ENCODE measurements at regions not wholly inside any gene's neighbourhood (a gene's known extent, or its start where the extent isn't known, plus 50 kb on each side); places are given as distances from the start of the nearest gene placed in this dataset.

DNA sequence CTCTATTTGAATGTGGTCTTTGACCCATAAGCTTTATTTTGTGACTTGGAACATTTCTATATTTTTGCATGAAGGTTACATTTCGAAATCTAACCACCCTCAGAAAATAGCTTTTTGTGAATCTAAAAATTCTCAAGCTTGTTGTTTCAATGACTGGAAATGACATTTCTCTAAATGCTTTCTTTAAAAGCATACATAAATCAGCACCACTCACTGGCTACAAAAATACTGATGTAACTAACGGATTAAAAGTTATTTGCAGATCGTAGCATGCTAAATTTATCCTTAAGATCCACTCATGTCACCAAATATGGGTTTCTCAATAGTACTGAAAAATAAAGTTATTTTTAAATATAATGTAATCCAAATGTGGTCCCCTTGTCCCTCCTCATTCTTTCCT is 55.2 kb upstream of the ACAN start (continued):
- TF ChIP-seq, protein P1, sequence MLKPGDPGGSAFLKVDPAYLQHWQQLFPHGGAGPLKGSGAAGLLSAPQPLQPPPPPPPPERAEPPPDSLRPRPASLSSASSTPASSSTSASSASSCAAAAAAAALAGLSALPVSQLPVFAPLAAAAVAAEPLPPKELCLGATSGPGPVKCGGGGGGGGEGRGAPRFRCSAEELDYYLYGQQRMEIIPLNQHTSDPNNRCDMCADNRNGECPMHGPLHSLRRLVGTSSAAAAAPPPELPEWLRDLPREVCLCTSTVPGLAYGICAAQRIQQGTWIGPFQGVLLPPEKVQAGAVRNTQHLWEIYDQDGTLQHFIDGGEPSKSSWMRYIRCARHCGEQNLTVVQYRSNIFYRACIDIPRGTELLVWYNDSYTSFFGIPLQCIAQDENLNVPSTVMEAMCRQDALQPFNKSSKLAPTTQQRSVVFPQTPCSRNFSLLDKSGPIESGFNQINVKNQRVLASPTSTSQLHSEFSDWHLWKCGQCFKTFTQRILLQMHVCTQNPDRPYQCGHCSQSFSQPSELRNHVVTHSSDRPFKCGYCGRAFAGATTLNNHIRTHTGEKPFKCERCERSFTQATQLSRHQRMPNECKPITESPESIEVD (tag by site-specific recombination; IDR thresholded peaks at IDR 0.05): no peak
- no peak for TF ChIP-seq MYNN (tag by site-specific recombination; IDR thresholded peaks at IDR 0.05; ENCODE audit: borderline replicate concordance)

DNA sequence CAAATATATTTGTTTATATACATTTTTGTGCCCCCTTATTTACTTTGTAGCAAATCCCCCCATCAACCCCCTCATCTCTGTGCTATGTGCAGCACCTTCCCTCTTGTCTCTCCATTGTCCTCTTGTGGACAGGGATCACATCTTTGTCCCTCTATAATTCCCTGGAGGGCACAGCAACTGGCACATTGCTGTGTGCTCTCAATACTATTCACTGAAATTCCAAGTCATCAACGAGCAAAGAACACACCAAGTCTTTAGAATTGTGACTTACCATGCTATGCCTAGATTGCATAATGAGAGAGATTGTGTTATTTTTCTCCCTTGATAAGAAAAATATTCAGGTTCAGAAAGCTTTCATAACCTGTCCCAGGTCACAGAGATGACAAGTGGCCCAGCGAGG is 54.6 kb upstream of the ACAN start:
- Histone ChIP-seq H3K4me3 (ENCODE audit: low read depth, low read length) (no peak overlapping the region), H3K9me3 (ENCODE audit: control insufficient read depth, insufficient read depth, low read depth, low read length) (no peaks in the 10 kb centered on the region), H3K27ac (ENCODE audit: extremely low read depth, low read depth, low read length) (no peak overlapping the region), H3K4me1 (ENCODE audit: control insufficient read depth, insufficient read depth, low read length) (peaks cover 6% of the 10 kb centered on the region), H3K36me3 (ENCODE audit: control insufficient read depth in 2 of 2, insufficient read depth in 1 of 2, low read length in 2 of 2) (no peaks in the 10 kb centered on the region)
- ChIA-PET POLR2A (no interaction called here), CTCF (no interaction called here)
- no peak for TF ChIP-seq ZNF433 (tag by site-specific recombination; IDR thresholded peaks at IDR 0.05; ENCODE audit: low read depth)
- TF ChIP-seq ZNF366 (tag by site-specific recombination; conservative IDR thresholded peaks at IDR 0.05): no peak
- TF ChIP-seq ZFP37 (tag by site-specific recombination; IDR thresholded peaks at IDR 0.05): no peak
- no peak for TF ChIP-seq ZNF155 (tag by site-specific recombination; IDR thresholded peaks at IDR 0.05)
- no peak for TF ChIP-seq ZNF132 (tag by site-specific recombination; IDR thresholded peaks at IDR 0.05; ENCODE audit: borderline replicate concordance)
- no peak for TF ChIP-seq ZNF530 (tag by site-specific recombination; IDR thresholded peaks at IDR 0.05; ENCODE audit: low read depth)
- TF ChIP-seq KLF9 (tag by site-specific recombination; IDR thresholded peaks at IDR 0.05; ENCODE audit: low read depth): no peak
- no peak for TF ChIP-seq ZNF692 (tag by site-specific recombination; IDR thresholded peaks at IDR 0.05)
- TF ChIP-seq SCRT1 (tag by site-specific recombination; IDR thresholded peaks at IDR 0.05; ENCODE audit: borderline replicate concordance): no peak
- TF ChIP-seq, protein P2, sequence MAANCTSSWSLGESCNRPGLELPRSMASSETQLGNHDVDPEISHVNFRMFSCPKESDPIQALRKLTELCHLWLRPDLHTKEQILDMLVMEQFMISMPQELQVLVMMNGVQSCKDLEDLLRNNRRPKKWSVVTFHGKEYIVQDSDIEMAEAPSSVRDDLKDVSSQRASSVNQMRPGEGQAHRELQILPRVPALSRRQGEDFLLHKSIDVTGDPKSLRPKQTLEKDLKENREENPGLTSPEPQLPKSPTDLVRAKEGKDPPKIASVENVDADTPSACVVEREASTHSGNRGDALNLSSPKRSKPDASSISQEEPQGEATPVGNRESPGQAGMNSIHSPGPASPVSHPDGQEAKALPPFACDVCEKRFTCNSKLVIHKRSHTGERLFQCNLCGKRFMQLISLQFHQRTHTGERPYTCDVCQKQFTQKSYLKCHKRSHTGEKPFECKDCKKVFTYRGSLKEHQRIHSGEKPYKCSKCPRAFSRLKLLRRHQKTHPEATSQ (tag by site-specific recombination; IDR thresholded peaks at IDR 0.05): no peak
- TF ChIP-seq ZNF610 (tag by site-specific recombination; IDR thresholded peaks at IDR 0.05; ENCODE audit: borderline replicate concordance): no peak
- no peak for TF ChIP-seq REPIN1 (tag by site-specific recombination; IDR thresholded peaks at IDR 0.05; ENCODE audit: low read depth)
- TF ChIP-seq, protein P3, sequence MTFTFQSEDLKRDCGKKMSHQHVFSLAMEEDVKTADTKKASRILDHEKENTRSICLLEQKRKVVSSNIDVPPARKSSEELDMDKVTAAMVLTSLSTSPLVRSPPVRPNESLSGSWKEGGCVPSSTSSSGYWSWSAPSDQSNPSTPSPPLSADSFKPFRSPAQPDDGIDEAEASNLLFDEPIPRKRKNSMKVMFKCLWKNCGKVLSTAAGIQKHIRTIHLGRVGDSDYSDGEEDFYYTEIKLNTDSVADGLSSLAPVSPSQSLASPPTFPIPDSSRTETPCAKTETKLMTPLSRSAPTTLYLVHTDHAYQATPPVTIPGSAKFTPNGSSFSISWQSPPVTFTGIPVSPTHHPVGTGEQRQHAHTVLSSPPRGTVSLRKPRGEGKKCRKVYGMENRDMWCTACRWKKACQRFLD (tag by site-specific recombination; IDR thresholded peaks at IDR 0.05): no peak
- TF ChIP-seq ZNF639 (tag by site-specific recombination; IDR thresholded peaks at IDR 0.05): no peak
- TF ChIP-seq ZNF350 (tag by site-specific recombination; IDR thresholded peaks at IDR 0.05): no peak
- TF ChIP-seq, protein P4, sequence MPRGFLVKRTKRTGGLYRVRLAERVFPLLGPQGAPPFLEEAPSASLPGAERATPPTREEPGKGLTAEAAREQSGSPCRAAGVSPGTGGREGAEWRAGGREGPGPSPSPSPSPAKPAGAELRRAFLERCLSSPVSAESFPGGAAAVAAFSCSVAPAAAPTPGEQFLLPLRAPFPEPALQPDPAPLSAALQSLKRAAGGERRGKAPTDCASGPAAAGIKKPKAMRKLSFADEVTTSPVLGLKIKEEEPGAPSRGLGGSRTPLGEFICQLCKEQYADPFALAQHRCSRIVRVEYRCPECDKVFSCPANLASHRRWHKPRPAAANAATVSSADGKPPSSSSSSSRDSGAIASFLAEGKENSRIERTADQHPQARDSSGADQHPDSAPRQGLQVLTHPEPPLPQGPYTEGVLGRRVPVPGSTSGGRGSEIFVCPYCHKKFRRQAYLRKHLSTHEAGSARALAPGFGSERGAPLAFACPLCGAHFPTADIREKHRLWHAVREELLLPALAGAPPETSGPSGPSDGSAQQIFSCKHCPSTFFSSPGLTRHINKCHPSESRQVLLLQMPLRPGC (tag by site-specific recombination; IDR thresholded peaks at IDR 0.05): no peak
- no peak for TF ChIP-seq ZNF133 (tag by site-specific recombination; IDR thresholded peaks at IDR 0.05)
- TF ChIP-seq ZNF416 (tag by site-specific recombination; IDR thresholded peaks at IDR 0.05): no peak
- TF ChIP-seq ZNF544 (tag by site-specific recombination; IDR thresholded peaks at IDR 0.05): no peak

Data from HEK293 (cell line).